ENCODE measurements at regions not wholly inside any gene's neighbourhood (a gene's known extent, or its start where the extent isn't known, plus 50 kb on each side); places are given as distances from the start of the nearest gene placed in this dataset.

DNA sequence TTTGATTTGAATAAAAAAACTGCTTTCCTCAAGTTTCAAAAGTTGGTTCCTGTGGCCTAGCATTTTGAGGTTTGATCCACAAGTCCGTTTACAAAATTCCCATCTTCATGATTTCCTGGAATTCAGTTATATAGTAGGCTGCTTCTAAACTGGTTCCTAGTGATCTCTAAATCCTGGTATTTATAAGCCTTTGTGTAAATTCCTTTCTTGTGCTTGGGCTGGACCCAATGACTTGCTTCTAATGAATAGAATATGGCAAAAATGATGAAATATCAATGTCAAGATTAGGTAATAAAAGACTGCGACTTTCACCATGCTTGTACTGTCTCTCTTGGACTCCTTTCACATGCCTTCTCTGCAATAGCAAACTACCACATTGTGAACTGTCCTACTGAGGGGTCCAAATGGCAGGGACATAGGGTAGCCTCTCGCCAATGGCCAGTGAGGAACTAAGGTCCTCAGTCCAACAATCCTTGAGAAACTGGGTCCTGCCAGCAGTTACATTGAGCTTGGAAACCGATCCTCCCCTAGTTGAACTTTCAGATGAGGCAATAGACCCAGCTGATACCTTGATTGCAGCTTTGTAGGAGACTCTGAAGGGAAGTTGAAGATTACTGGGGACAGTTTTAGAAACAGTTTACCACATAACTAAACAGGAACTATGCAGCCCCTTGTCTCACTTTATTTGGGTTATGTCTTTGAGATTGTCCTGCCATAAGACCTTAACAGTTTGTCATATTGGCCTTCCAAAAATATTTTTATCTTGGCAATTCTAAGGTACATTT is 303.9 kb upstream of the TBC1D5 start:
- DNase-seq (ENCODE audit: low read depth, low spot score) = no peak

GRCh38 chr3:18044971-18045880 is 302.8 kb upstream of the TBC1D5 start:
- DNase-seq (ENCODE audit: low read depth, low spot score) = no peak

DNA sequence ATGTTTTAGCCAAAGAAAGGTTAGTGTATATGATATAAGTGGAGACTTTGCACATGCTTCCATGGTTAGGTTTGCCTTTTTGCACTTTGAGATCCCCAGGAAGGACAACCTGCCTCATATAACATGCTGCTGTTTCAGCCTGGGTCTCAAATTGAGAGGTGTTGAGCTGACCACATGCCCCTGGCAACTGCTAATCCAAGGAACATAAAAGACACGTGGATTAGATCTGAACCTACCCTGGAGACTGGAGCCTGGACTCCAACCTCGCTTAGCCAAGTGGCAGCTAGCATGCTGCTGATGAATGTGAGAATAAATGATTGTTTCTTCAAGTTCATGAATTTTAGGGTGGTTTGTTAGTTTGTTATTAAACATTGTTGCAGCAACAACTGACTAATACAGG is 301.8 kb upstream of the TBC1D5 start:
- DNase-seq (ENCODE audit: low read depth, low spot score) = no peak

GRCh38 chr3:18036450-18036815 is 294.0 kb upstream of the TBC1D5 start:
- DNase-seq (ENCODE audit: low read depth, low spot score) = no peak

- DNase-seq (ENCODE audit: low read depth, low spot score) = no peak
Observed at GRCh38 chr3:18035641-18036449, 293.4 kb upstream of the TBC1D5 start.

DNA sequence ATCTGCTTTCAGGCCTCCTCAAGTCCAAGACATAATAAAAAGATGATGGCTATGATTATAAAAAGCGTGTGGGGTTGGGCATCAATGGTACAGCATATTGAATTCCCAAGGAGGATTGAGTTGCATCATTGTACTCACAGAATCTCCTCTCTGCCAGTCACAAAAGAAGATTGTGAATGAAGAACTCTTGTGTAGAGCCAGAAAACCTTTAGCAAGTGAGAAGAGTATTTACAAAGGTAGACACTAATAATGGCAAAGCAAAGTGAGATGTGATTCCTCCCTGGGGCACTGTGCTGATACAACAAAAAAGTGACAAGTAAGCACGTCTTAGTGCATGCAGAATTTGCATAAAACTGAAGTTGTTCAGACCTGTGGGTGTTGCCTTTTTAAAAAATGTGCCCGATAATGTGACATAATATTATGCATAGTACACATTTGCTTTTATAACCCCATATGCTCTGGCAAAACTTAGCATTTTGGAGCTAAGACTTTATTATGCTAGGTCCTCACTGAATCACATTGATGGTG is 291.2 kb upstream of the TBC1D5 start:
- no peak for DNase-seq (ENCODE audit: low read depth, low spot score)

GRCh38 chr3:18030371-18030870 is 288.0 kb upstream of the TBC1D5 start:
- DNase-seq (ENCODE audit: low read depth, low spot score) = peak; percentile 10

- no peak for DNase-seq (ENCODE audit: low read depth, low spot score)
Observed at GRCh38 chr3:18027161-18027939, 284.9 kb upstream of the TBC1D5 start.

DNA sequence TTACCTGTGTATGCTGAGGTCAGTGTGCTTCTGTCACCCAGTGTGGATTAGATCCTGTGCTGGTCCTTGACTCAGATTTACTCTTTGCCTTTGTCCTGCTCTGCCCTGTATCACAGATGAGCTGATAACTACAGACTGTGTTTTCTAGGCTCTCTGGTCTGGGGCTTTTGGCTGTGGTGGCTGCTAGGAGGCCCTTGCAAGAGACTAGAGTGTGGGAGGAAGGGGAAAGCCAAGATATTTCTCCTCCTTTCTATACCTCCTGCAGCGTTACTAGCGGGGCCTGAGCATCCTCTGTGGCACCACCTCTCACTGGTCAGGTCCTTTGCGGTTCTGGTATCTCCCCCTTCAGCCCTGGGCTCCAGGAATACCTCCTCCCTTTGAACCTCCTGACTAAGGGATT is 282.3 kb upstream of the TBC1D5 start:
- no peak for DNase-seq (ENCODE audit: low read depth, low spot score)

GRCh38 chr3:18019161-18019495 is 276.7 kb upstream of the TBC1D5 start:
- DNase-seq (ENCODE audit: low read depth, low spot score) = no peak

GRCh38 chr3:18018491-18019160 is 276.2 kb upstream of the TBC1D5 start:
- no peak for DNase-seq (ENCODE audit: low read depth, low spot score)

GRCh38 chr3:18016366-18016765 is 273.9 kb upstream of the TBC1D5 start:
- no peak for DNase-seq (ENCODE audit: low read depth, low spot score)

DNA sequence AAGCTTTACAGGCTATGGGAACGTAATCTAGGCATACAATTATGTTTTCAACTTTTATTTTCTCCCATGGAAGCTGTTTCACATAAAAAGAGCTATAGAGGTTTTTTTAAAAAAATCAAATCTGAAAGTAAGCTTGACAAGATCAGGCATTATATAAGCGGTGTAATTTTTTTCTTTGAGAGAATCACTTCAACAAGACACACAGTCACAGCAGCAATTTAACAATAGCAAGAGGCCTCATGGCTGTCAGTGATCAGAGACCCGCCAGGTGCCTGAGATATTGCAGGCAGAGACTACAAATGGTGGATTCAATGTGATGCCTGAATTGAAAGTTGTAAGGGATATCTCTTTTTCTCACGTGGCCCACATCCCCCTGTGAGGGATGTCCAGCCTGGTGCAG is 270.5 kb upstream of the TBC1D5 start:
- no peak for DNase-seq (ENCODE audit: low read depth, low spot score)

DNA sequence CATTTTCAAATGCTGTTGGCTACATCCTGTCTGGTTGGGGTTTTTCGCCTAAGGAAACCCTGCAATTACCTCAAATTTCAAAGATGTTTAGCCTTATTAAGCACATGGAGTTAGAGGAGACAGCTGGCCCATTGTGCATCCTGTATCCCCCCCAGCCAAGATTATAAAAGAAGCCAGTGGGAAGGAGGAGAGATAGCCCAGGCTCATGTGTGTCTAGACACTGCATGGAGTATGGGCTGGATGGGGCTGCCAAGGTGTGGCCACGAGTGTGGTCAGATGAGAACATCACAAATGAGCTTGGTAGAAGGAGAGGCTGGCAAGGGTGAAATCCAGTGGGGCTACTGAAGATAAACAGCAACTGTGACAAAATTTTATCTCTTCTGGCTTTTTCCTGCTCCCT is 270.0 kb upstream of the TBC1D5 start:
- DNase-seq (ENCODE audit: low read depth, low spot score) = no peak

DNA sequence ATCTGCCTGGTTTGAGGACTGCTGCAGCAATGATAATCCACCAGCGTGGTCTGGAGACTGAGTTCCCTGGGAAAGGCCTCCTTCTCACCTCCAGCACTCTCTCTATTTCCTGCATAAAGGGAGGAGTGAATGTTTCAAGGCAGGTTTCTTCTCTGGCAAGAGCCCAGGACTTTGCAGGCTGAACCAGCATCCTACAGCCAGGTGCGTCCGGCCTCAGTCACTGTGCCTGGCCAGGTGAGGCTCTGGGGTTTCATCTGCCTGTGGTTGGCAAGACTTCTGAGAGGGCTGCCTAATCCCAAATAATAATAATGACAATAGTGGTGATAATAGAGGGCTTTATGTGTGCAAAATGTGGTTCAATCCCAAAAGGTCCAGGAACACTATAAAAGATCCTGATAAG is 269.0 kb upstream of the TBC1D5 start:
- no peak for DNase-seq (ENCODE audit: low read depth, low spot score)

- DNase-seq (ENCODE audit: low read depth, low spot score) = no peak
Observed at GRCh38 chr3:18010001-18010400, 267.6 kb upstream of the TBC1D5 start.

DNA sequence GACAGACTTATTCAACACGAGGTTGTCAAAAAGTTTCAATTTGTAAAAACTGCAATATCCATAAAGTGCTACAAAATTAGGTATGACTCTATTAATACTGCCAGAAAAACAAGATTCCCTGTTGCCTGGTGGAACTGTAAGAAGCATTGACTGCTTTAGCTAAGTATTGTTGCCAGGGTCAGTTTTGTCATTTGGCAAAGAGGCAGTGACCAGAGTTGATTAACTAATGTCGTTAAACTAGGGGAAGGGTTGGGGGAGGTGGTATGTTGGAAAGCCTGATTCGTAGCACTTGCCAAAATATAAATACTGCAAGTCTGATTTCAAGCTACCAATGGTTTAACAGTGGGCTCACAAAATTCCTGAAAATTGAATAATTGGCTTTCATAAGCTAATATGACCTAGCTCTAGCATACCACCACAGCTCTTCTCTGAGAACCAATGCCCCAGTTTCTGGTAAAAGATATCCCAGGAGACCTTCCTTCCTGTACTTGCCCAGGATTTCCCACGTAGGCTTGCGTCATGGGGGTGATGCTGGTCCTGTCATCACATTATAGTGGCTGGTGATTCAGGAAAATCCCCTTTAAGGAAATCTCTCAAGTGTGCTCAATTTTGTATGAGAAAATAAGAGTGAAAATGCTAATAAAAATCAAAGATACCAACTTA is 266.4 kb upstream of the TBC1D5 start:
- DNase-seq (ENCODE audit: low read depth, low spot score) = no peak

- no peak for DNase-seq (ENCODE audit: low read depth, low spot score)
Observed at GRCh38 chr3:18007980-18008379, 265.5 kb upstream of the TBC1D5 start.

DNA sequence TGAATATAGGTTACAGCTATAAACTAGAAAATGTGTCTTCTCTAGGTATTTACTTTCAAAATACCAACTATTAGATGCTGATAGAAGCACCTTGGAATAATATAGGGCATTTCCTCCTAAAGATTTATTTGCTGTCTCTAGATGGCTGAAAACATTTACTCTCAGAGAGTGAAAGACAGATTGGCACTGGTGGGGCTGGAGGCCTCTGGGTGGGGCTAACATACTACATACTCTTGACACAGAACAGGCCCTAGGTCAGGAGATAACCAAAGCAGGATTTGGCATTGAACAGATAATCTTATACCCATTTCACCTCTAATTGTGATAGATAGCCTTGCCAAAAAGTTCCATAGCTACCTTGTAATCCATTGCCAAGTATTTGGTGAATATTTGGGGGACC is 253.3 kb upstream of the TBC1D5 start:
- DNase-seq (ENCODE audit: low read depth, low spot score) = no peak

DNA sequence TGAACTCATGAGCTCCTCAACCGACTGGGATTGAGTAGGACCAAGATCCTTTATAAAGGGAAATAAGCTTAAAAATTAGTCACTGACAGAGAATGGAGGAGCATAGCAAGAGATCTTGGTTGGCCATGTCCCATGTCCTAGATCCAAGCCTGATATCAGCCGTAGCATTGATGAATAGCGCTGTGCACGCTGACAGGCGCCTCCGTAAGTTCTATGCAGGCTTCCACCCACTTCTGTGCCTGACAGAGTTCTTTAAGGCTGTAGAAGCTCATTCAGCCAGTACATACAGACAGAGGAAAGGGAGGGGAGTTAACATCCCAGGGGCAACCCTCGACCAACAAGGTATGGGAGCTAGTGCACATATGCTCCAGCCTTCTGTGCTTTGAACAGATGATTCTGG is 251.7 kb upstream of the TBC1D5 start:
- DNase-seq (ENCODE audit: low read depth, low spot score) = no peak

All from ELF-1 (cell line).